NCI-H2029 (cell line): ENCODE measurements at regions not wholly inside any gene's neighbourhood (a gene's known extent, or its start where the extent isn't known, plus 50 kb on each side); places are given as distances from the start of the nearest gene placed in this dataset.
"Not testable (repeated sequence)": the region's sequence is repeated elsewhere in the genome, so short reads cannot be mapped to it uniquely, and the experiment has no call there.

Source experiments
- DNase-seq: peaks from one replicate; lab custom pipeline; 2025; lab: John Stamatoyannopoulos, UW

- DNase-seq, result no peak
These were observed 396.3 kb downstream of the LIG4 start for GRCh38 chr13:107819071-107819470.

DNA sequence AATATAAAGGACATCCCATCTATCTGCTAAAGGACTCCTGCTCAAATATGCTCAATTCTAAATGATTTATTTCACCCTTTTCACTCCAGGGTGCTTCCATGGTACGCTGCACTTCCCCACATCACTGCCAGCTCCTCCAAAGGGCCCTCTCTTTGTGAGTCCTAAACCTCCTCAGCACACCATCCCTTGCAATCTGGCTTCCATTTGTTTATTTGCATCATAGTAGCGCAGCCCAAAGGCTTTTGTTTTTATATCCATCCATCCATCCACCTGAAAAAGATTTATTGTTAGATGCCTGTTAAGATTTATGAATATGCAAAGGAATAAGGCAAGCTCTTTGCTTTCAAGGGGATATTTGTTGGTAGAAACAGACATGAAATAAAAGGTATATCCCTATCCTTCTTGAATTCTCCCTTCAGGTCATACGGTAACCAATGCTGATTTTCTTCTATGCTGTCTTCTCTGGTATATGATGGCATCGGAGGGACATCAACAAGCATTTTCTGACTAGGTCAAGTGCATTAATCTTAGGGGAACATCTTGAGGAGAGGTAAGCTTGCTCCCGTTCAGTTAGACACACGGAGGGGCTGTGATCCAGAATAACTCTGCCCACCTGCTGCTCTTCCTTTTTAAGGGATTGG lies 397.6 kb downstream of the LIG4 start:
- no peak for DNase-seq

- no peak for DNase-seq
These were observed 403.3 kb downstream of the LIG4 start for GRCh38 chr13:107812014-107812412.

GRCh38 chr13:107811233-107812013 lies 403.9 kb downstream of the LIG4 start:
- no peak for DNase-seq

GRCh38 chr13:107809125-107809524 lies 406.2 kb downstream of the LIG4 start:
- no peak for DNase-seq

- DNase-seq, result no peak
These were observed 406.9 kb downstream of the LIG4 start for GRCh38 chr13:107808389-107808788.

DNA sequence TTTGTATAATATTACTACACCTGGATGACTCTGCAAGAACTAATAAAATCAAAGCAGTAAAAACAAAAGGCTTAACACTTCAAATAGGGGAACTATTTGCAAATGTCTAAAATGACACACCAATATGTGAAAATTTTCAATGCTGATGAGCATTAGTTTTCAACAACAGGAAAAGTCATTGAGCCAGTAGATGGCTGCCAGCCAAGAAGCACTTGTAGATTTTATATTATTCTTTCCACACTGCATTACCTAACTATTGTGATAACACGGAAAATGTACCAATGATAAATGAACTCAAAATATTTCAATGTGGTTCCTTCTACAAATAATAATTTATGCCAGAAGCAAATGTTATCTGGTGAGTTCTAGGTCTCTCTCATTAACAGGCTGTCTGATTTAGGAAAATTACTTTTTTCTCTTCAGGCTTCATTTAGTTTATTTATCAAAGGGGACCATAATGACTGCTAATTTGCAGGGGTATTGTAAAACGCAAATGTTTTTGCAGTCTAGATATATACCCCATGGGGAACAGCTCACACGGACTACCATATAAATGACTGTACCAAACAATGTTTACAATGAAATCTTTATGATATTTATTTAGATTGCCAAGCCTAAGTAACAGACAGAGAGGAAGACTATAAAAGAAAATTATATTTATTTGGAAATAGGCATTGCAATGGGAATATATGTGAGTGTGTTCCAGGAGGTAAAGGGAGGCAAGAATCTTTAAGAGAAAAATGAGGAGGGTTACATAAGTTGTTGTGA lies 407.8 kb downstream of the LIG4 start:
- DNase-seq, result no peak

DNA sequence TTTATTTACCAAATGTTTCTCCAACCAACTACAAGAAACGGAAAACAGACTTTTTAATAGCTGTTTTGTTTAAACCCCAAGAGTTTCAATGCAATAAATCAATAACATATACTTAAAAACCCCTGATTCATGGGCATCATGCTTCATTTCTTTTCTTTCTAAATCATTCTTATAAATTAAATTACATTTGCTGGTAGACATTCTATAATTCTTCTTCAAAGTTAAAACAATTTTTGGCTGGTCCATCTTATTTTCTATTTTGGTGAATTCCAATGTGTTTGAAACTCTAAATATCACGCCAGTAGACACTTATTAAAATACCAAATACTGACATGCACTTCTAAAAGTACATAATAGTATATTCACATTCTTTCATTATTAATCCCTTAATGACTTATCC lies 408.6 kb downstream of the LIG4 start:
- no peak for DNase-seq

DNA sequence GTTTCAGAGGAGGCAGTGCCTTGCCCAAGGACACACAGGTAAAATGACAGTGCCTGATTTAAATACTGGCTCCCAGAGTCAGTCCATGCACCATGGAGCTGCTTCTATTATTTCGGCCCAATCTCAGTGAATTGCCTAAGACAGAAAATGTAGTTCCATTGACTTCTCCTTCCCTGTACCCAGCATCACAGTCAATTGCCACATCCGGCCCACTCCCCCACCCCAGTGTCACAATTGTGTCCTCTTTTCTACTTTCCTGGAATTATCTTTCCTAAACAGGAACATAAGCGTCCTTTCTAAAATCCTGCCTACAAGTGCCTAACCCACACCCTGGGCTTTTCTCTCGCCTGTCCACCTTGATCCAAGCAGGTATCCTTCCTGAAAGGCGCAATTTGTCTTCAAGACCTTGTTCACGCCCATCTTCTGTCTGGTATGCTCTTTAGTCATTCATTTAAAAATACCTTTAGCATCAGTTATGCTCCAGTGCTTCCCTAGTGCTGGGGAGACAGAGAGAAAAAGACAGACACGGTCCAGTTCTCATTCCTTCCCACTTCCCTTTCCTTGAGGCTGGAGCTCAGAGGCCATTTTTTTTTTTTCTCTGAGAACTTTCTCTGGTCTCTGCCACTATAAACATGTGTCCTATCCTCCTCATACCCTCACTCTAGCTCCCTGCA lies 411.4 kb downstream of the LIG4 start:
- DNase-seq, result no peak

DNA sequence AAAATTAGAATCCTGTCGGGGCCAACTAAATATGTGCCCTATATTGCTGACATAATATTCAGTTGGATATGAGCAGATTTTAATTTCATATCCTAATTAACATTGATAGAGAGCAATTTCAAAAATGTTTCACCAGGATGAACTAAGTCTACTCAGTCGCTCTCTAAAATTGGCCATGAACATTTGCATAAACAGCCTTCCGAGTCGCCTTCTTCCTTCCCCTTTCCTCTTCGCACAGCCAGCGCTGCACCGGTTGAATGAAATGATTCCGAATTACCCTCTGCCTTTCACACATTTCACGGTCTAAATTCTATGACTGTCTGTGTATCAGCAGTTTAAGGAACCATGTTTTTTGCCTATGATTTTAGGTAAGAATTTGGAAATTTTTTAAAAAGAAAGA lies 413.7 kb downstream of the LIG4 start:
- no peak for DNase-seq

GRCh38 chr13:107799001-107799400 lies 416.3 kb downstream of the LIG4 start:
- no peak for DNase-seq

- DNase-seq, result no peak
These were observed 424.9 kb downstream of the LIG4 start for GRCh38 chr13:107790397-107790796.

DNA sequence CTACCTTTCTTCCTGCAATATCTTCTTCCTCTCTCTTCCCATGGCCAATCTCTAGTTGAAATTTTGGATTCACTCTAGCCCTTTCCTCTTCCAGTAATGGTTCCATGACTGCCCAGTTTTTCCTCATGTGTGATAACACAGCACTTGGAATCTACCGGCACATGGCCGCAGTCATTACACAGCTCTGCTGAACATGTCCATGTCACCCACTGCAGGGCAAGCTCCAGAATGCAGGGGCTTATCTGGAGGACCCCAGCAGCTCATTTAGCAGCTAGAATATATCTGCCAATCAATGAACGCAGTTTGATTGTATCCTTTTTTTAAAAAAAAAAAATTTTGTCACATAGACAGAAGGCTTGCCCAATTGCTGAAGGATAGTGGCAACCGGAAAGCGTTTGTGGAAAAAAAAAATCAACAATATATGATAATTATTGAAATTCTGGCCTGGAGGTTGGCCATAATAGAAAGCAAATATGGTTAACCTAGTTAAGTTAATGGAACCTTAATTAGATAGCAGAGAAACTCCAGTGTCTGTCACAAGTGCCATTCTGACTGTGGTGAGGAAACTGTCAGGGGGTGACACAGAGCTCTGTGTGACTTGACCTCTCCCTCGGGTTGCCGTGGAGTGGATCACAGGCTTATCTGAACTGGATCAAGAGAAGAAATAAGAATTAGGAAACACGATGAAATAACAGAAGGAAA lies 426.7 kb downstream of the LIG4 start:
- no peak for DNase-seq

DNA sequence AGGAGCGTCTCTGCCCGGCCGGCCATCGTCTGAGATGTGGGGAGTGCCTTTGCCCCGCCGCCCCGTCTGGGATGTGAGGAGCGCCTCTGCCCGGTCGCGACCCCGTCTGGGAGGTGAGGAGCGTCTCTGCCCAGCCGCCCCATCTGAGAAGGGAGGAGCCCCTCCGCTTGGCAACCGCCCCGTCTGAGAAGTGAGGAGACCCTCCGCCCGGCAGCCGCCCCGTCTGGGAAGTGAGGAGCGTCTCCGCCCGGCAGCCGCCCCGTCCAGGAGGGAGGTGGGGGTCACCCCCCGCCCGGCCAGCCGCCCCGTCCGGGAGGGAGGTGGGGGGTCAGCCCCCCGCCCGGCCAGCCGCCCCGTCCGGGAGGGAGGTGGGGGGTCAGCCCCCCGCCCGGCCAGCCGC lies 432.7 kb downstream of the LIG4 start:
- DNase-seq, result not testable (repeated sequence)

DNA sequence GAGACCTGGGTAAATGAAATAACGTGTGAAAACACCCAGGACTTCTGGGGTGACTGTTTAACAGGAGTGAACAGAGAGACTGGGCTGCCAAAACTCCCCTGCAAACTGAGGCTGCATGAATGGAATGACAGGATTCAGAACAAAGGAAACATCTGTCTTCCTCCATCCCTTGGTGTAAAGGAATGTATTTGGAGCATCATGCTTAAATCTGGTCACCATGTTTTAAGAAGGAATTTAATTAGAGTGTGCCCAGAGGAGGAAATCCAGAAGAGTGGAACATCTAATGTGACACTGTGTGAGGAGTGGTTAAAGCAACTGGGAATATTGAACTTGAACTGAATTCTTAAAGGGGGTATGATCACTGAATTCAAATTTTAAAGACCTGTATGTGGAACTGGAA lies 437.2 kb downstream of the LIG4 start:
- no peak for DNase-seq

GRCh38 chr13:107770541-107770940 lies 444.8 kb downstream of the LIG4 start:
- DNase-seq, result no peak

GRCh38 chr13:107767119-107767518 lies 448.2 kb downstream of the LIG4 start:
- DNase-seq, result peak; percentile 22

DNA sequence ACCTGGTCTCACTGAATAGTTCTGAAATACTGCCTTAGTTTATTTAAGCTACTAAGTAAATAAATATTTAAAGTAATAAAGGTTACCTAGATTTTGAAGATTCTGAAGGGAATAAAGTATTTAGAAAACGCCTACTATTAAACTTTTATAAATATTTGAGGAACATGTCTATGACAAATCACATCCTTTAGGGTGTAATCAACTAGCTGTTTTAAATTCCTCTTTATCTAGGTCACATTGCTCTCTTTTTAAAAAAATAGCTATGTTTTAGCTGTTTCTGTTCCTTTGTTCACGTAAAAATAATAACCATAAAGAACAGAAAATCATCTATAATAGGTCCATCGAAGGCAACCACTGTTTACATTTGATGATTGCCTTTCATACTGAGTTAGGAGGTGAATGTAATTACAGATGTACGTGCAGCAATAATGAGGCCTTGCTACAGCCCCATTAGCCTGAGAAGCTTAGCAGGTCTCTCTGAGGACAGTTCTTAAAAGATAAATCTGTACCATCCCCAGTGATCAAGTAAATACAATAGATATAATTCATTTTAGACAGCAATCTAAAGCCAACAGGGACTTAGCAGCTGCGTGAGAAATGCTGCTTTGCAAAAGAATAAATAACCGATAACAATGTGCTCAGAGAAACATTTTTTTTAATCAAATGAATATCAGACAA lies 449.5 kb downstream of the LIG4 start:
- no peak for DNase-seq

GRCh38 chr13:107764046-107764445 lies 451.3 kb downstream of the LIG4 start:
- no peak for DNase-seq

DNA sequence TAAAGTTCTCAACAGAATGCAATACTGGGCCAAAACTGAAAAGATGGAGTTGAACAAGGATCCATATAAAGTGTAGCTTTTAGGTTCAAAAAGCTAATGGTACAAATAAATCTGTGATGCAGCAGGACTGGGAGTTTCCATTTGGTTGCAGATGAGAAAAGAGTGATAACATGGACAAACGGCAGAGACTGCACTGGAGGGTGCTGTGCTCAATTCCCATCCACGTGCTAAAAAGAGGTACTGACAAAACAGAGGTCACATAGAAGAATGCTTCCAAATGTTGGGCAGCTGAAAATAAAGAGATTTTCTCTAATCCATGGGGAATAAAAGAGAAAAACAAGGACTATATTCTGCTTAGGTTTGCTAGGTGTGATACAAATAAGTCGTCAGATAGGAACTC lies 461.6 kb downstream of the LIG4 start:
- no peak for DNase-seq

- no peak for DNase-seq
These were observed 462.0 kb downstream of the LIG4 start for GRCh38 chr13:107753291-107753690.
